ENCODE measurements at regions not wholly inside any gene's neighbourhood (a gene's known extent, or its start where the extent isn't known, plus 50 kb on each side); places are given as distances from the start of the nearest gene placed in this dataset.

GRCh38 chr2:128368437-128369107, 49.9 kb upstream of the HS6ST1 start:
- H3K4me1 Mint-ChIP-seq (ENCODE audit: low read depth), result peaks cover 8% of the 10 kb centered on the region
- H3K9me3 Mint-ChIP-seq, result no peaks in the 10 kb centered on the region
- DNase-seq, result no peak
- peaks cover 3% of the 10 kb centered on the region for H3K27me3 Mint-ChIP-seq
- no peaks in the 10 kb centered on the region for H3K36me3 Mint-ChIP-seq (ENCODE audit: low read depth)
- H3K27ac Mint-ChIP-seq, result no peak overlapping the region
- H3K4me3 Mint-ChIP-seq, result no peak overlapping the region

GRCh38 chr2:128369108-128369555, 50.5 kb upstream of the HS6ST1 start:
- H3K9me3 Mint-ChIP-seq, result no peaks in the 10 kb centered on the region
- no peak for DNase-seq
- no peaks in the 10 kb centered on the region for H3K36me3 Mint-ChIP-seq (ENCODE audit: low read depth)
- H3K27ac Mint-ChIP-seq, result no peak overlapping the region
- peaks cover 8% of the 10 kb centered on the region for H3K4me1 Mint-ChIP-seq (ENCODE audit: low read depth)
- H3K4me3 Mint-ChIP-seq, result no peak overlapping the region
- H3K27me3 Mint-ChIP-seq, result peaks cover 3% of the 10 kb centered on the region

GRCh38 chr2:128369602-128370467, 51.2 kb upstream of the HS6ST1 start:
- H3K27ac Mint-ChIP-seq, result no peak overlapping the region
- H3K4me1 Mint-ChIP-seq (ENCODE audit: low read depth), result peaks cover 8% of the 10 kb centered on the region
- H3K4me3 Mint-ChIP-seq, result no peak overlapping the region
- H3K27me3 Mint-ChIP-seq, result peaks cover 3% of the 10 kb centered on the region
- H3K9me3 Mint-ChIP-seq, result no peaks in the 10 kb centered on the region
- no peaks in the 10 kb centered on the region for H3K36me3 Mint-ChIP-seq (ENCODE audit: low read depth)
- DNase-seq, result no peak

- no peak for DNase-seq
- H3K4me1 Mint-ChIP-seq (ENCODE audit: low read depth), result peaks cover 8% of the 10 kb centered on the region
- H3K27me3 Mint-ChIP-seq, result peaks cover 3% of the 10 kb centered on the region
These were observed 52.0 kb upstream of the HS6ST1 start for GRCh38 chr2:128370468-128371247.

GRCh38 chr2:128371248-128371630, 52.6 kb upstream of the HS6ST1 start:
- Mint-ChIP-seq H3K4me1 (ENCODE audit: low read depth) (peaks cover 8% of the 10 kb centered on the region), H3K27ac (no peak overlapping the region), H3K9me3 (no peaks in the 10 kb centered on the region), H3K4me3 (no peak overlapping the region), H3K27me3 (peaks cover 3% of the 10 kb centered on the region), H3K36me3 (ENCODE audit: low read depth) (no peaks in the 10 kb centered on the region)
- no peak for DNase-seq

More at GRCh38 chr2:128370468-128371247, 52.0 kb upstream of the HS6ST1 start:
- Mint-ChIP-seq H3K4me3 (no peak overlapping the region), H3K9me3 (no peaks in the 10 kb centered on the region), H3K27ac (no peak overlapping the region), H3K36me3 (ENCODE audit: low read depth) (no peaks in the 10 kb centered on the region)

- Mint-ChIP-seq H3K36me3 (ENCODE audit: low read depth) (no peaks in the 10 kb centered on the region), H3K4me3 (no peak overlapping the region), H3K4me1 (ENCODE audit: low read depth) (peaks cover 8% of the 10 kb centered on the region)
These were observed 53.1 kb upstream of the HS6ST1 start for GRCh38 chr2:128371648-128372345.

GRCh38 chr2:128372621-128373341, 54.1 kb upstream of the HS6ST1 start:
- Mint-ChIP-seq H3K36me3 (ENCODE audit: low read depth) (no peaks in the 10 kb centered on the region), H3K27ac (no peak overlapping the region), H3K9me3 (no peaks in the 10 kb centered on the region), H3K4me1 (ENCODE audit: low read depth) (peaks cover 8% of the 10 kb centered on the region), H3K27me3 (peaks cover 3% of the 10 kb centered on the region), H3K4me3 (no peak overlapping the region)
- no peak for DNase-seq

More at GRCh38 chr2:128371648-128372345, 53.1 kb upstream of the HS6ST1 start:
- no peak for DNase-seq
- Mint-ChIP-seq H3K27ac (no peak overlapping the region), H3K27me3 (peaks cover 3% of the 10 kb centered on the region), H3K9me3 (no peaks in the 10 kb centered on the region)

- Mint-ChIP-seq H3K4me1 (ENCODE audit: low read depth) (peaks cover 8% of the 10 kb centered on the region), H3K27ac (no peak overlapping the region), H3K36me3 (ENCODE audit: low read depth) (no peaks in the 10 kb centered on the region), H3K4me3 (no peak overlapping the region), H3K27me3 (peaks cover 3% of the 10 kb centered on the region), H3K9me3 (no peaks in the 10 kb centered on the region)
- no peak for DNase-seq
These were observed 54.9 kb upstream of the HS6ST1 start for GRCh38 chr2:128373451-128374000.

DNA sequence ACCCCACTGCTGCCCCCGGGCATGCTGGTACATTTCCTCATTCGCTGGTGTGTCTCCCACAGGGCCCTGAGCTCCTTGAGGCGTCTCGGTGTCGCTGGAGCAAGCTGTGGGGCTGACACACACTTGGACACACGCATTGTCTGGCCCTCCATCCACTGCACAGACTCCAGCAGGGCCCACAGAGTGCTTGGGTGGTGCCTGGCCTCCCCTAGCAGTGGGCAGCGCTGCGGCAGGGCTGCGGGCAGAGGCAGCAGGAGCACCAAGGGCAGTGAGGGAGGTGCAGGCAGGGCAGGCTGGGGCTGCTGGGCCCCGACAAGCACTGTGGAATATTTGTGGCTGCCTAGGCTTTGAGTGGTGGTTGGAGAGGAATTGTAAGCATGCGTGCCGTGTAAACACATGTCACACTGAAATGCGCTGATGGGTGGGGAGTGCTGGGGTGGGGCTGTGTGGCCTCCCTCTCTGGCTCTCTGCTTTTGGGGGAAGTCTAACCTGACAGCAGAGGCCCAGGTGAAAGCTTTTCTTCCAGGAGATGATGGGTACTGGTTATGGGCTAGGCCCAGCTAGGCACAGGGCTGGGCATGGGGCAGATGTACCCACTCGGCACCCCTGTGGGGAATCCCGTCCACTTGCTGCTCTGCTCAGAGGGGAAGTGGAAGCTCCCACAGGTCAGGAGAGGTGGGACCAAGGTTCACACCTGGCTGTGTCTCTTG, 55.5 kb upstream of the HS6ST1 start:
- no peak overlapping the region for H3K27ac Mint-ChIP-seq
- peaks cover 3% of the 10 kb centered on the region for H3K27me3 Mint-ChIP-seq
- peaks cover 8% of the 10 kb centered on the region for H3K4me1 Mint-ChIP-seq (ENCODE audit: low read depth)
- no peak for DNase-seq
- no peaks in the 10 kb centered on the region for H3K9me3 Mint-ChIP-seq
- no peak overlapping the region for H3K4me3 Mint-ChIP-seq
- H3K36me3 Mint-ChIP-seq (ENCODE audit: low read depth), result no peaks in the 10 kb centered on the region

GRCh38 chr2:128374711-128375413, 56.2 kb upstream of the HS6ST1 start:
- Mint-ChIP-seq H3K36me3 (ENCODE audit: low read depth) (no peaks in the 10 kb centered on the region), H3K9me3 (no peaks in the 10 kb centered on the region), H3K4me3 (no peak overlapping the region), H3K4me1 (ENCODE audit: low read depth) (peaks cover 8% of the 10 kb centered on the region), H3K27ac (no peak overlapping the region), H3K27me3 (no peaks in the 10 kb centered on the region)
- DNase-seq, result no peak

- Mint-ChIP-seq H3K9me3 (no peaks in the 10 kb centered on the region), H3K4me3 (no peak overlapping the region), H3K27ac (no peak overlapping the region), H3K4me1 (ENCODE audit: low read depth) (peaks cover 8% of the 10 kb centered on the region), H3K27me3 (no peaks in the 10 kb centered on the region), H3K36me3 (ENCODE audit: low read depth) (no peaks in the 10 kb centered on the region)
- no peak for DNase-seq
These were observed 56.8 kb upstream of the HS6ST1 start for GRCh38 chr2:128375454-128375853.

GRCh38 chr2:128376241-128377041, 57.8 kb upstream of the HS6ST1 start:
- H3K9me3 Mint-ChIP-seq, result no peaks in the 10 kb centered on the region
- no peaks in the 10 kb centered on the region for H3K27me3 Mint-ChIP-seq
- no peak overlapping the region for H3K27ac Mint-ChIP-seq
- H3K4me1 Mint-ChIP-seq (ENCODE audit: low read depth), result peaks cover 8% of the 10 kb centered on the region
- no peak overlapping the region for H3K4me3 Mint-ChIP-seq
- no peaks in the 10 kb centered on the region for H3K36me3 Mint-ChIP-seq (ENCODE audit: low read depth)
- DNase-seq, result no peak
